SK-MEL-5 (cell line): ENCODE measurements at regions not wholly inside any gene's neighbourhood (a gene's known extent, or its start where the extent isn't known, plus 50 kb on each side); places are given as distances from the start of the nearest gene placed in this dataset.
"Not testable (repeated sequence)": the region's sequence is repeated elsewhere in the genome, so short reads cannot be mapped to it uniquely, and the experiment has no call there.

ENCODE experiments used
- DNase-seq: peaks from one replicate; pipeline ENCODE4 v3.0.0-alpha.2; 2016; ENCODE audit warnings: low read depth, low spot score
- in situ Hi-C: cut with HindIII; loops from 2 replicates; pipeline ENCODE4 v1.10.0; 2016; ENCODE audit warnings: low sequenced_read_pairs, high pct_unique_total_duplicates, low pct_unique_long_range_greater_than_20kb

DNA sequence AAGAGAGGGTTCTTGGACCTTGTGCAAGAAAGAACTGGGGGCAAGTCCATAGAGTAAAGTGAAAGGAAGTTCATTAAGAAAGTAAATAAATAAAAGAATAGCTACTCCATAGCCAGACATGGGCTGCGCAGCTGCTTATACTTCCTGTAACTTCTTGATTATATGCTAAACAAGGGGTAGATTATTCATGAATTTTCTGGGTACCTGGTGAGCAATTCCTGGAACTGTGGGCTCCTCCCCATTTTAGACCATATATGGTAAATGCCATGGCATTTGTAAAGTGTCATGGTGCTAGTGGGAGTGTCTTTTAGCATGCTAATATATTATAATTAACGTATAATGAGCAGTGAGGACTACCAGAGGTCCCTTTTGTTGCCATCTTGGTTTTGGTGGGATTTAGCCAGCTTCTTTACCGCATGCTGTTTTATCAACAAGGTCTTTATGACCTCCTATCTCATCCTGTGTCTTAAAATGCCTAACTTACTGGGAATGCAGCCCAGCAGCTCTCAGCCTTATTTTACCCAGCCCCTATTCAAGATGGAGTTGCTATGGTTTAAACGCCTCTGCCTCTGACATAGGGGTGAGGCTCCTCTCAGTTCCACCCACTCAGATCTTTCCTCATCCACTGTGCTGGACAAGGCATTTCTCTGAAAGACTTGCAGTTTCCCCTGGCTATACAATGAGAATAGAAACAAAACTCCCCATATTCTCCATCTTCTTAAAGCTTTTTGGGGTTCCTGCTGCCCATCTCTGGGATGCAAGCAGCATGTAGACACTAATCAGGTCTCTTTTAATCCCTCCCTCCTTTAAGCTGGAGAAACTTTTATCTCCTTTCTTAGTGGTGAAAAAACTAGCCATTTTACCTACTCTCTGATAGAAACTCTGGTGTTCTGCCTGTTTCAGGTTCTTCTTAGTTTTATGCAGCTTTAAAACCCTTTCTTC is 91.2 kb downstream of the ARRDC3 start:
- DNase-seq = no peak
- in situ Hi-C loops = no loop called here

DNA sequence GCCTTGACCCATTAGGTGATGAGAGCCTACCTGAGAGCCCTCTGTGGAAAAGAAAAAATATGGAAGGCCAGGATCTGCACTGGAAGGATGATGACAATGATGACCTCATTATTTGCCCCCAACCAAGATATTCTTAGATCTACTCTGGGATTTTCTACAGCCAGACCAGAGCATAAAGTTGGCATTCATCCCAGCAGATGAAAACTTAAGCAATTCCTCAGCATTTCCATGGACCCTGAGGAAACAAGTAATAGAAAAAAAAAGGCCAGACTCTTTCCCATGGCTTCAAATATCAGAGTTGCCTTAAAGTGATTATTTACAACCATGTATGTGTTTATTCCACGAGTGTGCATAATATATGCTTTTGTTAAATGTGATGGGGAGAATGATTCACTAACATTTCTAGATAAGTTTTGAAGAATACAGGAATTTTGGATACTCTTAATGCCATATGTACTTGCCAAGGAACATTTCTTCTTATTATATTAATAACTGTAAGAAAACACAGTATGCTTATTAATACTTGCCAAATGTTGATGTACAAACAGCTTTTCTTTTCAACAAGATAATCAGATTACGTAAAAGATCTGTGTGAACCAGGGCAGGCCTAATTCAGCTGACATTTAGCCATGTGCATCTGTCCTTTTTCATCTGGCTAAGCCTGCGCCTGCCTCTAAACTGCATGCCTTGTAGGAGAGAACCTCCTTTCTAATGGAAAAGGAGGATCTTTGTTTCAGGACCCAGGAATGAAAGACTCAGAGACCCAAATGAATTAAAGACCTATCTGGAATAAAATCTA is 94.8 kb downstream of the ARRDC3 start:
- in situ Hi-C loops = no loop called here
- DNase-seq = no peak

- DNase-seq = peak; percentile 26
- in situ Hi-C loops = not testable (repeated sequence)
Measured at GRCh38 chr5:91285062-91285461, 98.1 kb downstream of the ARRDC3 start.

- DNase-seq = no peak
- in situ Hi-C loops = no loop called here
Measured at GRCh38 chr5:91283899-91284298, 99.2 kb downstream of the ARRDC3 start.

GRCh38 chr5:91283326-91283725 is 99.8 kb downstream of the ARRDC3 start:
- in situ Hi-C loops = no loop called here
- DNase-seq = no peak

GRCh38 chr5:91282210-91282609 is 100.9 kb downstream of the ARRDC3 start:
- in situ Hi-C loops = no loop called here
- DNase-seq = no peak

GRCh38 chr5:91281401-91281800 is 101.7 kb downstream of the ARRDC3 start:
- in situ Hi-C loops = no loop called here
- DNase-seq = no peak

GRCh38 chr5:91280362-91281269 is 102.5 kb downstream of the ARRDC3 start:
- DNase-seq = peak; percentile 95
- in situ Hi-C loops = no loop called here

DNA sequence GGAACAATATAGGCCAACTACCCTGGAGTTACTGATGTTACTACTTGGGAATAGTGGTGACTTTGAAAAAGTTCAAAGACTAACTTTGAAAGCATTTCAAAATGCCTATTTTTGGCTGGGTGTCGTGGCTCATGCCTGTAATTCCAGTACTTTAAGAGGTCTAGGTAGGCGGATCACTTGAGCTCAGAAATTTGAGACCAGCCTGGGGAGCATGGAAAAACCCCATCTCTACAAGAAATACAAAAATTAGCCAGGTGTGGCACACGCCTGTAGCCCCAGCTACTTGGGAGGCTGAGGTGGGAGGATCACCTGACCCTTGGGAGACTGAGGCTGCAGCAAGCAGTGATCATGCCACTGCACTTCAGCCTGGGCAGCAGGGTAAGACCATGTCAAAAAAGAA is 105.3 kb downstream of the ARRDC3 start:
- no peak for DNase-seq
- in situ Hi-C loops = no loop called here

DNA sequence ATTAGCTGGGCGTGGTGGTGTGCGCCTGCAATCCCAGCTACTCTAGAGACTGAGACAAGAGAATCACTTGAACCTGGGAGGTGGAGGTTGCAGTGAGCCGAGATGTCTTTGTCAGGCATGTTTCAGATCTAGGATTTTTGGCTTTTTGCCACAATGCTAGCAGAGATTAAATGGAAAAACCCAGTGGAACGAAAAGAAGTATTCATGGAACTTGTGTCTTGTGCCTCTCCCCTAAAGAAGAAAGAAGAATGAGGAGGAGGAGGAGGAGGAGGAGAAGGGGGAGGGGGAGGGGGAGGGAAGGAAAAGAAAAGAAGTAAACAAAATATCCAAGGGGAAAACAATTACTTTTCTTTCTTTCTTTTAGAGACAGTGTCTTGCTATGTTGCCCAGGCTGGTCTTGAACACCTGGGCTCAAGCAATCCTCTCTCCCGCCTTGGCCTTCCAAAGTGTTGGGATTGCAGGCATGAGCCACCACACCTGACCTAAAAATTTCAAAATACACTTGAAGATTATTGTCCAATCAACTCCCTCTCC is 106.0 kb downstream of the ARRDC3 start:
- DNase-seq = no peak
- in situ Hi-C loops = no loop called here

DNA sequence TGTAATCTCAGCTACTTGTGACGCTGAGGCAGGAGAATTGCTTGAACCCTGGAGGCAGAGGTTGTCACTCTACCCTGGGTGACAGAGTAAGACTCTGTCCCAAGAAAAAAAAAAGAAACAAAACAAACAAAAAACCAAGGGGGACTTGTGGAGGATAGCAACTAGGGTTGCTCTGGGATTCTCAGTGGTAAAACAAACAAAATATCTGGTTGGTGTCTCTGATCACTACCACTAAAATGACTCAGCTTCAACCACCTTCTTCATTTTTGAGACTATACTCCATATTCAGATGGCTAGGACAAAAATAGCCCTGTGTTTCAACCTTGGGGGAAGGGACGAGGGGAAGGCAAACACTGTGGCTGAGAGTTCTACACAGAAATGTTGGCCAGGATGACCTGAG is 110.3 kb downstream of the ARRDC3 start:
- in situ Hi-C loops = no loop called here
- peak; percentile 25 for DNase-seq

- in situ Hi-C loops = no loop called here
- no peak for DNase-seq
Measured at GRCh38 chr5:91271999-91272398, 111.1 kb downstream of the ARRDC3 start.

- in situ Hi-C loops = no loop called here
- no peak for DNase-seq
Measured at GRCh38 chr5:91269198-91269597, 113.9 kb downstream of the ARRDC3 start.

GRCh38 chr5:91266184-91266705 is 116.9 kb downstream of the ARRDC3 start:
- in situ Hi-C loops = no loop called here
- peak; percentile 26 for DNase-seq

DNA sequence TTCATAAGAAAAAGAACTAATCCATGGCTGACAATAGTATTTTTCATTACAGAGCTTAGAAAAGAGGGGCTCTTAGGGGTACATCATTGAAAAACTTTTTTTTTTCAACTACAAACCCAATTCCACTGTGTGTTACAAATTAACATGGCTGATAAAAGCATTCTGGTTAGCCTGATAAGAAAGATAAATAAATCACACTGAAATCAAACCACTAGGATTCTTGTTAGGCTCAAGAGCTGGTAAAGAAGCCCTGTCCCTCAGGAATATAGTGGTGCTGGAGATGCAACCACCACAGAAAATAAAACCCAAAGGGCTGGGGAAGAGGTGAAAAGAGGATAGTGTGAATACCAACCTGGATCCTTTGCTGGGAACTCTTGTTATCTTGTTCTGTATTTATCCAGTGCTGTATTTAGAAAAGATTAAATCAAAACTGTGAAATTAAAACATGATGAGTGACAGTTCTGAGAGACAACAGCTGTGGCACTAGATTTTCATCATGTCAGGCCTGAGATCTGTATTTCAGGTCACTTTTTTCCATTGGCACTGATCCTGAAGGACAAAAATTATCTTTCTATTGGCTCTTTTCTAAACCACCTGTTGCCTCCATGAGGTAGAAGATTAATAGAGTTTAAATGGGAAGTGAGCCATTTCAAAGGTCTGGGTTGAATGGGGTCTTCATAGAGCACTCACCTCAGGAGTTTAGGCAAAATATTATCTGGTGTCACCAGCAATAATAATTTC is 118.6 kb downstream of the ARRDC3 start:
- in situ Hi-C loops = no loop called here
- DNase-seq = no peak

GRCh38 chr5:91263898-91264297 is 119.2 kb downstream of the ARRDC3 start:
- in situ Hi-C loops = no loop called here
- DNase-seq = no peak

DNA sequence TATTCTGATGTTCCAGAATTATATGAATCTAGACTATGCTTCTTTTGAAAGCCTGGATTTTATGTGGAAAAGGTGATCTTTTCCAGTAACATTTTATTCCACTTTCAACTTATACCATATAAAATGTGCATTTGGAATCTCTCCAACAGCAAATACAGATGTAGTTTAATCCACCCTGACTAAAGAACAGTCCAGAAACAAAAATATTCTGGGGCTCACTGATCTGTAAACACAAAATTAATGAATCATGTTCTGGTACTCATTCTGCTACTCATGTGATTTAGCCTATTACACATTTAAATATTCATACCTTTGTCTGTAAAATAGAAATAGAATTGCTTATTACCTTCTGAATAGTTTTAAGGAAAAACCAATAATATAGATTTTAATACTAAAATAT is 125.8 kb downstream of the ARRDC3 start:
- no peak for DNase-seq
- in situ Hi-C loops = no loop called here
